ENCODE measurements at regions not wholly inside any gene's neighbourhood (a gene's known extent, or its start where the extent isn't known, plus 50 kb on each side); places are given as distances from the start of the nearest gene placed in this dataset.

DNA sequence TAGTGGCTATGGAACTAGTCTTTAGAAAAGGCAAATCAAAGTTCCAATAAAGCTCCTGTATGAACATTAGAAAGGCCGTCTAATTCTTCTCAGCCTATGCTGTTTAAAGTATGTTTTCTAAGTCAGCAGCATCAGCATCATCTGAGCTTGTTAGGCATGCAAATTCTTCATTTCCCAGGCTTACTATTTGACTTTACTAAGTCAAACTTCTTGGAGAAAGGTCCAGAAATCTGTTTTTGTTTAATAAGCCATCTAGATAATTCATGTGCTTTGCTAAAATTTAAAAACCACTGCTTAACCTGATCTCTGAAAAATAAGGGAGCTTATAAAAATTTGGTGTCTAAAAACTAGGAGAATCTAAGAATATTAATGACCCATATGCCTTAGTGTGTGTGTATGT lies 200.2 kb upstream of the SGCD start:
- Histone ChIP-seq H3K4me2 (ENCODE audit: insufficient read depth, low read length) (no peak overlapping the region), H3K9me1 (ENCODE audit: control insufficient read depth, insufficient read depth, low read length) (no peaks in the 10 kb centered on the region), H3K4me3 (no peak overlapping the region), H3K27me3 (ENCODE audit: control insufficient read depth in 2 of 2, insufficient read depth in 2 of 2, low read length in 2 of 2) (no peaks in the 10 kb centered on the region), H3K9me3 (replicated peaks; ENCODE audit: control insufficient read depth, insufficient read depth, low read depth, low read length) (no peaks in the 10 kb centered on the region), H3K79me2 (ENCODE audit: control insufficient read depth, insufficient read depth, low read length) (no peaks in the 10 kb centered on the region), H3K9ac (ENCODE audit: insufficient read depth in 1 of 2, low read depth in 2 of 2, low read length in 2 of 2) (no peak overlapping the region), H4K20me1 (replicated peaks; ENCODE audit: control insufficient read depth, insufficient read depth, low read length) (no peaks in the 10 kb centered on the region), H3K36me3 (ENCODE audit: control insufficient read depth, insufficient read depth, low read length) (no peaks in the 10 kb centered on the region), H3K4me1 (replicated peaks in 1 of 2; ENCODE audit: control insufficient read depth in 2 of 2, insufficient read depth in 2 of 2, low read length in 2 of 2) (no peaks in the 10 kb centered on the region), H3K27ac (ENCODE audit: extremely low read depth, low read depth, low read length) (no peak overlapping the region), H2AFZ (ENCODE audit: low read depth, low read length) (no peak overlapping the region)
- DNase-seq (ENCODE audit: extremely low read depth in 1 of 4, low spot score in 3 of 4) (no peak), FAIRE-seq (no peak), ATAC-seq (no peak)
- ChIA-PET POLR2A (no interaction called here), CTCF (ENCODE audit: low intra/inter-chr PET ratio) (no interaction called here)
- TF ChIP-seq, protein P1, sequence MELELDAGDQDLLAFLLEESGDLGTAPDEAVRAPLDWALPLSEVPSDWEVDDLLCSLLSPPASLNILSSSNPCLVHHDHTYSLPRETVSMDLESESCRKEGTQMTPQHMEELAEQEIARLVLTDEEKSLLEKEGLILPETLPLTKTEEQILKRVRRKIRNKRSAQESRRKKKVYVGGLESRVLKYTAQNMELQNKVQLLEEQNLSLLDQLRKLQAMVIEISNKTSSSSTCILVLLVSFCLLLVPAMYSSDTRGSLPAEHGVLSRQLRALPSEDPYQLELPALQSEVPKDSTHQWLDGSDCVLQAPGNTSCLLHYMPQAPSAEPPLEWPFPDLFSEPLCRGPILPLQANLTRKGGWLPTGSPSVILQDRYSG (tag; conservative IDR thresholded peaks at IDR 0.05; ENCODE audit: low read depth), result no peak
- TF ChIP-seq, protein P2, sequence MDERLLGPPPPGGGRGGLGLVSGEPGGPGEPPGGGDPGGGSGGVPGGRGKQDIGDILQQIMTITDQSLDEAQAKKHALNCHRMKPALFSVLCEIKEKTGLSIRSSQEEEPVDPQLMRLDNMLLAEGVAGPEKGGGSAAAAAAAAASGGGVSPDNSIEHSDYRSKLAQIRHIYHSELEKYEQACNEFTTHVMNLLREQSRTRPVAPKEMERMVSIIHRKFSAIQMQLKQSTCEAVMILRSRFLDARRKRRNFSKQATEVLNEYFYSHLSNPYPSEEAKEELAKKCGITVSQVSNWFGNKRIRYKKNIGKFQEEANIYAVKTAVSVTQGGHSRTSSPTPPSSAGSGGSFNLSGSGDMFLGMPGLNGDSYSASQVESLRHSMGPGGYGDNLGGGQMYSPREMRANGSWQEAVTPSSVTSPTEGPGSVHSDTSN (CRISPR knock-in tag; IDR thresholded peaks at IDR 0.05; ENCODE audit: low read depth), result no peak
- TF ChIP-seq, protein P2 (tag; conservative IDR thresholded peaks at IDR 0.05; ENCODE audit: low read depth), result no peak
- TF ChIP-seq FOXJ3 (CRISPR knock-in tag; IDR thresholded peaks at IDR 0.05), result no peak
- TF ChIP-seq, protein P3, sequence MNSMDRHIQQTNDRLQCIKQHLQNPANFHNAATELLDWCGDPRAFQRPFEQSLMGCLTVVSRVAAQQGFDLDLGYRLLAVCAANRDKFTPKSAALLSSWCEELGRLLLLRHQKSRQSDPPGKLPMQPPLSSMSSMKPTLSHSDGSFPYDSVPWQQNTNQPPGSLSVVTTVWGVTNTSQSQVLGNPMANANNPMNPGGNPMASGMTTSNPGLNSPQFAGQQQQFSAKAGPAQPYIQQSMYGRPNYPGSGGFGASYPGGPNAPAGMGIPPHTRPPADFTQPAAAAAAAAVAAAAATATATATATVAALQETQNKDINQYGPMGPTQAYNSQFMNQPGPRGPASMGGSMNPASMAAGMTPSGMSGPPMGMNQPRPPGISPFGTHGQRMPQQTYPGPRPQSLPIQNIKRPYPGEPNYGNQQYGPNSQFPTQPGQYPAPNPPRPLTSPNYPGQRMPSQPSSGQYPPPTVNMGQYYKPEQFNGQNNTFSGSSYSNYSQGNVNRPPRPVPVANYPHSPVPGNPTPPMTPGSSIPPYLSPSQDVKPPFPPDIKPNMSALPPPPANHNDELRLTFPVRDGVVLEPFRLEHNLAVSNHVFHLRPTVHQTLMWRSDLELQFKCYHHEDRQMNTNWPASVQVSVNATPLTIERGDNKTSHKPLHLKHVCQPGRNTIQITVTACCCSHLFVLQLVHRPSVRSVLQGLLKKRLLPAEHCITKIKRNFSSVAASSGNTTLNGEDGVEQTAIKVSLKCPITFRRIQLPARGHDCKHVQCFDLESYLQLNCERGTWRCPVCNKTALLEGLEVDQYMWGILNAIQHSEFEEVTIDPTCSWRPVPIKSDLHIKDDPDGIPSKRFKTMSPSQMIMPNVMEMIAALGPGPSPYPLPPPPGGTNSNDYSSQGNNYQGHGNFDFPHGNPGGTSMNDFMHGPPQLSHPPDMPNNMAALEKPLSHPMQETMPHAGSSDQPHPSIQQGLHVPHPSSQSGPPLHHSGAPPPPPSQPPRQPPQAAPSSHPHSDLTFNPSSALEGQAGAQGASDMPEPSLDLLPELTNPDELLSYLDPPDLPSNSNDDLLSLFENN (IDR thresholded peaks at IDR 0.05; ENCODE audit: low read depth in 2 of 2, low read length in 2 of 2), result no peak
- TF ChIP-seq, protein P4, sequence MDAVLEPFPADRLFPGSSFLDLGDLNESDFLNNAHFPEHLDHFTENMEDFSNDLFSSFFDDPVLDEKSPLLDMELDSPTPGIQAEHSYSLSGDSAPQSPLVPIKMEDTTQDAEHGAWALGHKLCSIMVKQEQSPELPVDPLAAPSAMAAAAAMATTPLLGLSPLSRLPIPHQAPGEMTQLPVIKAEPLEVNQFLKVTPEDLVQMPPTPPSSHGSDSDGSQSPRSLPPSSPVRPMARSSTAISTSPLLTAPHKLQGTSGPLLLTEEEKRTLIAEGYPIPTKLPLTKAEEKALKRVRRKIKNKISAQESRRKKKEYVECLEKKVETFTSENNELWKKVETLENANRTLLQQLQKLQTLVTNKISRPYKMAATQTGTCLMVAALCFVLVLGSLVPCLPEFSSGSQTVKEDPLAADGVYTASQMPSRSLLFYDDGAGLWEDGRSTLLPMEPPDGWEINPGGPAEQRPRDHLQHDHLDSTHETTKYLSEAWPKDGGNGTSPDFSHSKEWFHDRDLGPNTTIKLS (IDR thresholded peaks at IDR 0.05; ENCODE audit: borderline replicate concordance, low read depth), result no peak
- WGBS (ENCODE audit: insufficient coverage, low coverage, missing lambda C conversion rate), result 0% methylated on average over 1 of the region's 1 CpG
- in situ Hi-C loops (cut with MboI) (no loop called here), intact Hi-C loops (cut with micrococcal nuclease) (no loop called here)
- BruUV-seq (replicated peaks), result no TSS peak
